SK-N-SH (cell line): ENCODE measurements at regions not wholly inside any gene's neighbourhood (a gene's known extent, or its start where the extent isn't known, plus 50 kb on each side); places are given as distances from the start of the nearest gene placed in this dataset.
A peak's percentile ranks its signal among the peaks of the same experiment; 100 is the strongest.

Experiments
- CTCF ChIA-PET: fragments of 300-600, 350-600 bp; formaldehyde crosslinking; extraction: SDS; loops from one replicate; lab custom pipeline; 2021; lab: Yijun Ruan, JAX
- POLR2A ChIA-PET: fragments of 350-600 bp; sonication (Branson Sonifier 250); formaldehyde crosslinking; extraction: SDS; loops from one replicate; lab custom pipeline; 2020; ENCODE audit warnings: antibody characterized with exemption, inconsistent platforms; lab: Yijun Ruan, JAX
- DNase-seq: peaks from one replicate; pipeline ENCODE4 v3.0.0; 2012
- H2AFZ ChIP-seq: fragments of 200-600 bp; sonication (generic); 2 replicates; pipeline ENCODE4 v1.8.1; 2016; ENCODE audit warnings: antibody characterized with exemption, mild to moderate bottlenecking, low read depth
- H3F3A ChIP-seq: fragments of 200-600 bp; sonication (generic); replicated peaks from 2 replicates; pipeline ENCODE3; 2016; ENCODE audit warnings: antibody characterized with exemption, mild to moderate bottlenecking; ENCODE audit not compliant: insufficient read depth
- H3K27ac ChIP-seq, 2 experiments: fragments of 200-500 bp in 1 of 2; fragments of 200-600 bp in 1 of 2; sonication (Bioruptor generic) in 1 of 2; sonication (generic), shearing (Covaris generic) in 1 of 2; 2 replicates each; pipeline versions ENCODE4 v1.5.1 to v1.6.1; 2014 to 2016; ENCODE audit warnings: low read depth in 2 of 2, inconsistent platforms in 1 of 2, low read length in 1 of 2, mild to moderate bottlenecking in 1 of 2, mixed read lengths in 1 of 2
- H3K27me3 ChIP-seq: fragments of 200-600 bp; sonication (generic), shearing (Covaris generic); 2 replicates; pipeline ENCODE4 v1.6.1; 2016; ENCODE audit warnings: mixed run types; ENCODE audit not compliant: insufficient read depth
- H3K36me3 ChIP-seq, 2 experiments: fragments of 200-500 bp in 1 of 2; fragments of 200-600 bp in 1 of 2; sonication (Bioruptor generic) in 1 of 2; sonication (generic) in 1 of 2; replicated peaks in 1 of 2; 2 replicates each; pipeline versions ENCODE3 to v1.5.1; 2014 to 2016; ENCODE audit warnings: low read length in 1 of 2, mild to moderate bottlenecking in 1 of 2; ENCODE audit not compliant: insufficient read depth in 2 of 2, control insufficient read depth in 1 of 2
- H3K4me1 ChIP-seq, 2 experiments: fragments of 200-500 bp in 1 of 2; fragments of 200-600 bp in 1 of 2; sonication (Bioruptor generic) in 1 of 2; sonication (generic), shearing (Covaris generic) in 1 of 2; 2 replicates each; pipeline versions ENCODE4 v1.5.1 to v1.6.1; 2014 to 2016; ENCODE audit warnings: low read depth in 1 of 2, low read length in 1 of 2, mixed run types in 1 of 2; ENCODE audit not compliant: insufficient read depth in 2 of 2, control insufficient read depth in 1 of 2
- H3K4me2 ChIP-seq: fragments of 200-600 bp; sonication (generic), shearing (Covaris generic); 2 replicates; pipeline ENCODE4 v1.6.1; 2017; ENCODE audit warnings: mixed run types
- H3K4me3 ChIP-seq, 2 experiments: fragments of 200-500 bp in 1 of 2; fragments of 200-600 bp in 1 of 2; sonication (Bioruptor generic) in 1 of 2; sonication (generic), shearing (Covaris generic) in 1 of 2; 2 replicates each; pipeline versions ENCODE4 v1.5.1 to v1.8.1; 2014 to 2016; ENCODE audit warnings: low read depth in 2 of 2, inconsistent platforms in 1 of 2, low read length in 1 of 2, mild to moderate bottlenecking in 1 of 2, mixed read lengths in 1 of 2, moderate library complexity in 1 of 2
- H3K79me2 ChIP-seq: fragments of 200-600 bp; sonication (generic); 2 replicates; pipeline ENCODE4 v1.8.1; 2017; ENCODE audit warnings: mild to moderate bottlenecking; ENCODE audit not compliant: insufficient read depth
- H3K9ac ChIP-seq: fragments of 200-600 bp; sonication (generic); 2 replicates; pipeline ENCODE4 v1.6.1; 2017; ENCODE audit warnings: mixed run types
- H3K9me2 ChIP-seq: fragments of 200-600 bp; sonication (generic); 2 replicates; pipeline ENCODE4 v1.6.1; 2017; ENCODE audit warnings: mixed run types
- H3K9me3 ChIP-seq: fragments of 200-600 bp; sonication (generic); 2 replicates; pipeline ENCODE4 v1.6.1; 2017; ENCODE audit warnings: mixed run types, mild to moderate bottlenecking, moderate library complexity
- H4K20me1 ChIP-seq: fragments of 200-600 bp; sonication (generic); 2 replicates; pipeline ENCODE4 v1.6.1; 2017; ENCODE audit warnings: mild to moderate bottlenecking, mixed run types; ENCODE audit not compliant: insufficient read depth
- ELF1 ChIP-seq: IDR thresholded peaks from 2 replicates; pipeline ENCODE4 v1.4.0; 2012
- EP300 ChIP-seq, 2 experiments: IDR thresholded peaks; 2 replicates each; pipeline versions ENCODE4 v1.4.0 to v1.6.1; 2012; ENCODE audit warnings: borderline replicate concordance in 1 of 2, low read depth in 1 of 2, low read length in 1 of 2
- EZH2phosphoT487 ChIP-seq: fragments of 200-600 bp; sonication (generic); IDR thresholded peaks from 2 replicates; pipeline ENCODE4 v1.6.1; 2017; ENCODE audit warnings: low read depth, mixed run types, mild to moderate bottlenecking, antibody characterized with exemption, moderate library complexity, borderline replicate concordance
- FOSL2 ChIP-seq: IDR thresholded peaks from 2 replicates; pipeline ENCODE4 v1.4.0; 2012; ENCODE audit warnings: low read depth, mild to moderate bottlenecking, moderate library complexity, borderline replicate concordance
- FOXJ3 ChIP-seq: sonication (generic); formaldehyde crosslinking; IDR thresholded peaks from 2 replicates; pipeline ENCODE4 v1.5.1; 2020; ENCODE audit warnings: mild to moderate bottlenecking, missing genetic modification reagents
- FOXM1 ChIP-seq: IDR thresholded peaks from 2 replicates; pipeline ENCODE4 v1.4.0; 2012; ENCODE audit warnings: low read depth, mild to moderate bottlenecking
- GABPA ChIP-seq: IDR thresholded peaks from 2 replicates; pipeline ENCODE4 v1.4.0; 2012; ENCODE audit warnings: low read depth, mild to moderate bottlenecking
- GATA2 ChIP-seq: sonication (generic); formaldehyde crosslinking; IDR thresholded peaks from 2 replicates; pipeline ENCODE4 v1.5.0; 2020; ENCODE audit warnings: mild to moderate bottlenecking, missing genetic modification reagents
- MEF2A ChIP-seq: IDR thresholded peaks from 2 replicates; pipeline ENCODE4 v1.4.0; 2012; ENCODE audit warnings: low read depth, borderline replicate concordance
- POLR2AphosphoS5 ChIP-seq: IDR thresholded peaks from 2 replicates; pipeline ENCODE4 v1.6.1; 2012; ENCODE audit warnings: low read depth, low read length
- SIN3A ChIP-seq: IDR thresholded peaks from 2 replicates; pipeline ENCODE4 v1.6.1; 2012; ENCODE audit warnings: low read depth, mild to moderate bottlenecking, low read length, moderate library complexity, borderline replicate concordance
- SMC3 ChIP-seq: IDR thresholded peaks from 2 replicates; pipeline ENCODE4 v1.6.1; 2012; ENCODE audit warnings: low read depth, low read length, improper control_type of control experiment
- TCF12 ChIP-seq: IDR thresholded peaks from 2 replicates; pipeline ENCODE4 v1.4.0; 2012
- WGBS: methylation state at CpG from one replicate; pipeline ENCODE4 v1.1.6; 2017; ENCODE audit warnings: low lambda C conversion rate; 5-methylcytosine and 5-hydroxymethylcytosine counted together
- TF ChIP-seq, protein P1 (sequence below): fragments of 200-600 bp; sonication (generic); IDR thresholded peaks from 2 replicates; pipeline ENCODE4 v1.6.1; 2017; ENCODE audit warnings: antibody characterized with exemption, mild to moderate bottlenecking, moderate library complexity
- TF ChIP-seq, protein P2 (sequence below): IDR thresholded peaks from 2 replicates; pipeline ENCODE4; 2012
- TF ChIP-seq, protein P3 (sequence below): fragments of 150-350 bp; IDR thresholded peaks from 2 replicates; pipeline ENCODE4 v1.6.1; 2017; ENCODE audit warnings: antibody characterized with exemption, low read length, low read depth, borderline replicate concordance

DNA sequence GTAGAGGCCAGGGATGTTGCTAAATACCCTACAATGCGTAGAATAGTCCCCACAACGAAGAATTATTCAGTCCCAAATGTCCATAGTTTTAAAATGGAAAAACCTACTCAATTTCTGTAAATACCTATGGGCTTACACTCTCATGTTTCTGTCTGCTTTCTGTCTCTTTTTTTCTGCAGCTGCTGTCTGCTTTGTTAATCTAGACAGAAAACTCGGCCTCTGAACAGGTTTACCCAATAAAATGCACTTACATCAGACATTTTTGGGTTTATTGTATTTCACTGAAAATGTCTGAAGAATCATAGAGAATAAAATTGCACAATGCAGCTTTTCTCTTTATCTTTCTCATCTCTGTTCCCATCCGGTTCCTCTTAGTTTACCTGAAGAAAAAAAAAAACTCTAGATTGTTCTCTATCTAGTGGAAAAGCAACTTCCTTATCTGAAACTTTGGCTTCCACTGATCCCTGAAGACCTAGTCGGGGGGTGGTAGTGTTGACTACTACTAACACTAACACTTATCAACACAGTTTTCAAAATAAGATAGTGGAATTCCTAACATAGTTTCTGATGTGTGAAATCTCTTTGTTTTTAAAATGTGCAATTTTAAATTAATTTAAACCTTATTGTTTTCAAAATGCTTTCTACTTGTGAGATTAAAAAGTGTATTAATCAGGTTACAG is 76.9 kb upstream of the CCDC190 start (continued):
- TF ChIP-seq, protein P1, sequence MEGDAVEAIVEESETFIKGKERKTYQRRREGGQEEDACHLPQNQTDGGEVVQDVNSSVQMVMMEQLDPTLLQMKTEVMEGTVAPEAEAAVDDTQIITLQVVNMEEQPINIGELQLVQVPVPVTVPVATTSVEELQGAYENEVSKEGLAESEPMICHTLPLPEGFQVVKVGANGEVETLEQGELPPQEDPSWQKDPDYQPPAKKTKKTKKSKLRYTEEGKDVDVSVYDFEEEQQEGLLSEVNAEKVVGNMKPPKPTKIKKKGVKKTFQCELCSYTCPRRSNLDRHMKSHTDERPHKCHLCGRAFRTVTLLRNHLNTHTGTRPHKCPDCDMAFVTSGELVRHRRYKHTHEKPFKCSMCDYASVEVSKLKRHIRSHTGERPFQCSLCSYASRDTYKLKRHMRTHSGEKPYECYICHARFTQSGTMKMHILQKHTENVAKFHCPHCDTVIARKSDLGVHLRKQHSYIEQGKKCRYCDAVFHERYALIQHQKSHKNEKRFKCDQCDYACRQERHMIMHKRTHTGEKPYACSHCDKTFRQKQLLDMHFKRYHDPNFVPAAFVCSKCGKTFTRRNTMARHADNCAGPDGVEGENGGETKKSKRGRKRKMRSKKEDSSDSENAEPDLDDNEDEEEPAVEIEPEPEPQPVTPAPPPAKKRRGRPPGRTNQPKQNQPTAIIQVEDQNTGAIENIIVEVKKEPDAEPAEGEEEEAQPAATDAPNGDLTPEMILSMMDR, result no peak
- no peak for TF ChIP-seq POLR2AphosphoS5
- TF ChIP-seq, all 33 proteins: peak for 0

DNA sequence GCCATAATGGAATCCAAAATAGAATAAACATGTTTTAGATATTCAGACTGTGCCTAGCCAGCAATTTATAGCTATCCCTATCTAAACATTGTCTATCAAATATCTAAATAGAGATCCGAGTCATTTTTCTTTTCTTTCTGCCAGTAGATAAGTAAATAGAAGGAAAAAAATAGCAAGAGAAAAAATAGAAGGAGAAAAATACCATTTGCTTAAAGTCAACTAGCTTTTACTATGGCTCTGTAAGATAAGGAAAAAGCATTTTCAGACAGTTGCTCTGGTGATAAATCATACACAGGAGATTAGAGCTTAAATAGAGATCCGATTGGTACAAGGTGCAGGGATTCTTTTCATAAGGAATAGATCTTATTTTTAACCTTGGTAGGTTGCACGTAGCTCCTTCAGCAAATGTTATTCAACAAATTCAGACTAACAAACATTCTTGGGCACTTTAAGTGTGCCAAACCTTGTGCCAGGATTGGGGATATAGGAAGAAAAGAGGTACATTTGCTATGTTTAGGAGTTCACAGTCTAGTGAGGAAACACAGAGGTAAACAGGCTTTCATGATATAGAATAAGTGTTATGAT is 70.1 kb upstream of the CCDC190 start:
- Histone ChIP-seq H3K9me3 (no peaks in the 10 kb centered on the region), H3K4me2 (no peak overlapping the region), H3K36me3 (no peaks in the 10 kb centered on the region), H3K27ac (peak overlapping the region; percentile 9 to 99; a peak in 3 of 4 replicates), H3F3A (peaks cover 3% of the 10 kb centered on the region), H3K4me3 (no peak overlapping the region), H2AFZ (peak overlapping the region; percentile 25; the same call in 1 of the 2 replicates), H3K9me2 (no peaks in the 10 kb centered on the region), H4K20me1 (no peaks in the 10 kb centered on the region), H3K27me3 (no peaks in the 10 kb centered on the region)
- POLR2A ChIA-PET, result interaction anchor here (0.8 to 1.8 kb wide), 6 partner anchors 12 to 144 kb away, joined by 3 to 32 read pairs (median 13); partner anchors contain the start of gene RGS4
- WGBS, result 37% methylated on average over 3 of the region's 3 CpGs
- DNase-seq, result no peak
- no peak for TF ChIP-seq FOSL2
- no peak for TF ChIP-seq SMC3
- no peak for TF ChIP-seq TCF12
- 0 out of 2 replicates have a peak, but pooled peaks have one; percentile 32 for TF ChIP-seq FOXJ3 (CRISPR knock-in tag)
- TF ChIP-seq FOXM1, result no peak
- TF ChIP-seq EP300 (IDR thresholded peaks at IDR 0.05; ENCODE audit: borderline replicate concordance in 1 of 2, low read depth in 1 of 2, low read length in 1 of 2), result peak in 1 of 2 experiments; percentile 34; a peak in 1 of 4 replicates
- peak; percentile 75 for TF ChIP-seq GATA2 (CRISPR knock-in tag)
- TF ChIP-seq, all 33 proteins: peak for 3
- H3K9ac ChIP-seq, result no peak overlapping the region
- H3K4me1 ChIP-seq, result peaks cover 0 to 53% of the 10 kb centered on the region in 2 experiments; a peak in 2 of 4 replicates
- CTCF ChIA-PET, result interaction anchor here (0.6 to 1.9 kb wide), 5 partner anchors 12 to 139 kb away, joined by 3 to 7 read pairs (median 3); partner anchors contain the start of gene RGS4
- H3K79me2 ChIP-seq, result no peaks in the 10 kb centered on the region

DNA sequence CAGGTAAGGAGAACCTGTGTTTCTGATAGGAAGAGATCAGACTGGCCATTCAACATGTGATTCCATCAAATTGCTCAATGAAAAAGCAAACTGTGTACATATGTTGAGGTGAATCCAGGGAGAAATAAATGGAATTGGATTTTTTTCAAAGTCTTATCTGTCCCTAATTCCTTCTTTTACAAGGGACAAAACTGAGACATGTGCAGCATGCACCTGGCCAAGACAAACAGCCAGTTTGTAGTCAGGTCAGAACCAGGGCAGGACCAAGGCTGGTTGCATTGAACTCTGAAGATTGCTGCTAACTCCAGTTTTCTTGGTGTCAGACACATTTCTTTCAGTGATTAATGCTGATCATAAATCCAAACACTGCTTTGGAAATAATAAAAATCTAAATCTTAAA is 69.6 kb upstream of the CCDC190 start:
- Histone ChIP-seq H3K9me3 (no peaks in the 10 kb centered on the region), H3K27me3 (no peaks in the 10 kb centered on the region), H3K36me3 (no peaks in the 10 kb centered on the region), H3K9me2 (no peaks in the 10 kb centered on the region), H4K20me1 (no peaks in the 10 kb centered on the region), H2AFZ (peak overlapping the region; percentile 25; the same call in 1 of the 2 replicates), H3K27ac (peak overlapping the region; percentile 9 to 99; a peak in 3 of 4 replicates), H3K79me2 (no peaks in the 10 kb centered on the region)
- DNase-seq, result no peak
- TF ChIP-seq, protein P2, sequence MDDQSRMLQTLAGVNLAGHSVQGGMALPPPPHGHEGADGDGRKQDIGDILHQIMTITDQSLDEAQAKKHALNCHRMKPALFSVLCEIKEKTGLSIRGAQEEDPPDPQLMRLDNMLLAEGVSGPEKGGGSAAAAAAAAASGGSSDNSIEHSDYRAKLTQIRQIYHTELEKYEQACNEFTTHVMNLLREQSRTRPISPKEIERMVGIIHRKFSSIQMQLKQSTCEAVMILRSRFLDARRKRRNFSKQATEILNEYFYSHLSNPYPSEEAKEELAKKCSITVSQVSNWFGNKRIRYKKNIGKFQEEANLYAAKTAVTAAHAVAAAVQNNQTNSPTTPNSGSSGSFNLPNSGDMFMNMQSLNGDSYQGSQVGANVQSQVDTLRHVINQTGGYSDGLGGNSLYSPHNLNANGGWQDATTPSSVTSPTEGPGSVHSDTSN, result no peak
- TF ChIP-seq GABPA, result no peak
- no peak for TF ChIP-seq POLR2AphosphoS5
- TF ChIP-seq MEF2A, result no peak
- no peak for TF ChIP-seq FOSL2
- TF ChIP-seq, protein P3, sequence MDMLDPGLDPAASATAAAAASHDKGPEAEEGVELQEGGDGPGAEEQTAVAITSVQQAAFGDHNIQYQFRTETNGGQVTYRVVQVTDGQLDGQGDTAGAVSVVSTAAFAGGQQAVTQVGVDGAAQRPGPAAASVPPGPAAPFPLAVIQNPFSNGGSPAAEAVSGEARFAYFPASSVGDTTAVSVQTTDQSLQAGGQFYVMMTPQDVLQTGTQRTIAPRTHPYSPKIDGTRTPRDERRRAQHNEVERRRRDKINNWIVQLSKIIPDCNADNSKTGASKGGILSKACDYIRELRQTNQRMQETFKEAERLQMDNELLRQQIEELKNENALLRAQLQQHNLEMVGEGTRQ, result no peak
- no peak for TF ChIP-seq ELF1
- no peak for TF ChIP-seq EZH2phosphoT487
- TF ChIP-seq SIN3A, result no peak
- no peak for TF ChIP-seq FOXJ3 (CRISPR knock-in tag)
- no peak for TF ChIP-seq FOXM1
- TF ChIP-seq, all 33 proteins: peak for 0
- Histone ChIP-seq H3K4me3 (no peak overlapping the region), H3K9ac (no peak overlapping the region), H3K4me2 (no peak overlapping the region), H3K4me1 (peaks cover 0 to 53% of the 10 kb centered on the region in 2 experiments; a peak in 2 of 4 replicates), H3F3A (peaks cover 3% of the 10 kb centered on the region)
- ChIA-PET POLR2A (interaction anchor here (0.8 to 1.8 kb wide), 6 partner anchors 12 to 145 kb away, joined by 3 to 32 read pairs (median 13); partner anchors contain the start of gene RGS4), CTCF (interaction anchor here (0.6 to 1.9 kb wide), 5 partner anchors 11 to 140 kb away, joined by 3 to 7 read pairs (median 3); partner anchors contain the start of gene RGS4)
